Body of pancreas (tissue), 4 donors: ENCODE measurements at regions not wholly inside any gene's neighbourhood (a gene's known extent, or its start where the extent isn't known, plus 50 kb on each side); places are given as distances from the start of the nearest gene placed in this dataset.

Experiments used
- POLR2A ChIP-seq, 3 donors: fragments of 450-650 bp; IDR thresholded peaks; one replicate each; pipeline ENCODE4 v1.6.1; 2016; ENCODE audit warnings: antibody characterized with exemption in 3 of 3, mild to moderate bottlenecking in 2 of 3
- TF ChIP-seq, protein P1 (sequence below), 7 experiments: fragments of 450-650 bp in 4 of 7; fragments of 200-600 bp in 3 of 7; sonication (generic) in 3 of 7; IDR thresholded peaks; one replicate each; pipeline ENCODE4 v1.5.1; 2016 to 2019; ENCODE audit warnings: antibody characterized with exemption in 7 of 7

DNA sequence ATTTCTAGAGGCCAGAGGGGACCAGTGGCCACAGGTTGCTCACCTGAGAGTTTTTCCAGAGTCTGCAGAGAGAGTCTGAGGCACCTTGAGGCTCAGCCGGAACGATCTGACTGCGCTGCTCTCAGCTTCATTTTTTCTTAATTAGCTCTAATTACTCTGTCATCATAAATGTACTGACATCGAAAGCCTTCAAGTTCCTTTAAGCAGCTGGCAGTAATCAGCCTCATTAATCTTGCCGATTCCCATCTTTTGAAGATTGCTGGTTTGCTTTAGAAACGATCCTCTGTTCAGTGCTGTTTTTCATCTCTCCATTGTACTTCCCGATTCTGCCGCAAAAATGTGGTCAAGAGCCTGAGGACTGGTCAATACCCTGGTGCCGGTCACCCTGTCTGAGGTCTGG is 454.7 kb downstream of the TYW1 start:
- TF ChIP-seq, protein P1, sequence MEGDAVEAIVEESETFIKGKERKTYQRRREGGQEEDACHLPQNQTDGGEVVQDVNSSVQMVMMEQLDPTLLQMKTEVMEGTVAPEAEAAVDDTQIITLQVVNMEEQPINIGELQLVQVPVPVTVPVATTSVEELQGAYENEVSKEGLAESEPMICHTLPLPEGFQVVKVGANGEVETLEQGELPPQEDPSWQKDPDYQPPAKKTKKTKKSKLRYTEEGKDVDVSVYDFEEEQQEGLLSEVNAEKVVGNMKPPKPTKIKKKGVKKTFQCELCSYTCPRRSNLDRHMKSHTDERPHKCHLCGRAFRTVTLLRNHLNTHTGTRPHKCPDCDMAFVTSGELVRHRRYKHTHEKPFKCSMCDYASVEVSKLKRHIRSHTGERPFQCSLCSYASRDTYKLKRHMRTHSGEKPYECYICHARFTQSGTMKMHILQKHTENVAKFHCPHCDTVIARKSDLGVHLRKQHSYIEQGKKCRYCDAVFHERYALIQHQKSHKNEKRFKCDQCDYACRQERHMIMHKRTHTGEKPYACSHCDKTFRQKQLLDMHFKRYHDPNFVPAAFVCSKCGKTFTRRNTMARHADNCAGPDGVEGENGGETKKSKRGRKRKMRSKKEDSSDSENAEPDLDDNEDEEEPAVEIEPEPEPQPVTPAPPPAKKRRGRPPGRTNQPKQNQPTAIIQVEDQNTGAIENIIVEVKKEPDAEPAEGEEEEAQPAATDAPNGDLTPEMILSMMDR (IDR thresholded peaks at IDR 0.05), result no peak
- TF ChIP-seq POLR2A (IDR thresholded peaks at IDR 0.05), result no peak
